ENCODE measurements at regions not wholly inside any gene's neighbourhood (a gene's known extent, or its start where the extent isn't known, plus 50 kb on each side); places are given as distances from the start of the nearest gene placed in this dataset.

DNA sequence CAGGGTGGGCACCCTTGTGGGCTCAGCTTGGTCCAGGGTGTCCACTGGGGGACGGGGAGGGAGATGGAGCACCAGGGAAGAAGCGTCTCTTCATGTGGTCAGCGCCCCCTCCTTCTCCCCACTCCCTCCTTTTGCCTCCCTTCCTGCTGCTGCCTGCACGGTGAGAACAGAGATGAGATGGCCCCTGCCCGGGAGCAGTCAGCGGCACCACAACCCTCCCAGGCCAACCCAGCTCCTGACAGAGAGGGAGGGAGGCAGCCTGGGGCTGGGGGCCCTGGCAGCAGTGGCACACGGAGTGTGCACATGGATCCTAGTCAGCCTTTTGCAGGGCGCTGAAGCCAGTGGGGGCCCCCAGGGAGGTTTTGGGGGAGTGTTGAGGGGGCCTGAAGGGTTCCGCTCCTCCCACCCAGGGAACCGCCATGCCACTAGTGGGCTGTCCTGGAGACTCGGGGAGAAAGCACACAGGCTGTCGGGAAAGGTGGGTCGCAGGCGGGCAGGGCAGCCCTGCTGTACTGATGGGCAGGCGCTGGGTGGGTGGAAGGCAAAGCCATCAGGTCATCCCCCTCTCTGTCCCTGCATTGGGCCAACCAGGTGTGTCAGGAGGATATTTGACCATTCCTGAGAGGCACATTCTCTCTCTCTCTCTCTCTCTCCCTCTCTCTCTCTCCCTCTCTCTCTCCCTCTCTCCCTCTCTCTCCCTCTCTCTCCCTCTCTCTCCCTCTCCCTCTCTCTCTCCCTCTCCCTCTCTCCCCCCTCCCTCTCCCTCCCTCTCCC, 94.3 kb upstream of the BHLHE23 start:
- DNase-seq (ENCODE audit: low read depth in 1 of 2, low spot score in 1 of 2), result peak in 1 of 2 donors; percentile 3

DNA sequence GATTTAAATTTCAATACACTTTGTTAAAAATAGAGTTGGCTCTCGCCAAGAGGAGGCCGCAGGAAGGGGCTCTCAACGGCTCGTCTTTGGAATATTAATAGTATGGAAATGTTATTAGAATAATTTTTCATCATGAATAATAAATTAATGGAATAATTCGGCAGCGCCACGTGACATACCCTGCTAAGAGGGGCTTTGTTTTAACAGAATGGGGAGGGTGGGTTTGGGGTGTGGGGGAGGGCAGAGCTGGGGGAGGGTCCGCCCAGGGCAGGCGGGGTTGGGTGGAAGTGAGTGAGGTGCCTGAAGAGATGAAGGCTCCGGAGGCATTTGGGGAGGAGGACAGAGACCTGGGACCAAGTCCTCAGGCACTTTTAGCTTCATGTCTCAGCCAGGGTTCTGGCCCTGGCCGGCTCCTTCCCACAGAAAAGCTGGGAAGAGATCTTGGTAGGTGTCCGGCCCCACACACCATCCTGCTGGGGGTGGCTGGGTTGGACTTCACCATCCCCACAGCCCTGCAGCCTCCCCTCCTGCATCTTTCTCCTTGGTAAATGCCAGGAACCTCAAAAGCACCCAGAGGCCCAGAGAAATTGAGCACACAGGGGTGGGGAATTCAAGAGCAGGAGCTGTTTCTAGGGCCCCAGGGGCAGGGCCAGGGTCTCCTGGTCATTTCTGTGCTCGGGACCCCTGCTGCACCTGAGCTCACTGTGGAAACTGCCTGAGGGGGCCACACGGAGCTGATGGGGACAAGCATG, 93.6 kb upstream of the BHLHE23 start:
- DNase-seq (ENCODE audit: low read depth in 1 of 2, low spot score in 1 of 2), result no peak

DNA sequence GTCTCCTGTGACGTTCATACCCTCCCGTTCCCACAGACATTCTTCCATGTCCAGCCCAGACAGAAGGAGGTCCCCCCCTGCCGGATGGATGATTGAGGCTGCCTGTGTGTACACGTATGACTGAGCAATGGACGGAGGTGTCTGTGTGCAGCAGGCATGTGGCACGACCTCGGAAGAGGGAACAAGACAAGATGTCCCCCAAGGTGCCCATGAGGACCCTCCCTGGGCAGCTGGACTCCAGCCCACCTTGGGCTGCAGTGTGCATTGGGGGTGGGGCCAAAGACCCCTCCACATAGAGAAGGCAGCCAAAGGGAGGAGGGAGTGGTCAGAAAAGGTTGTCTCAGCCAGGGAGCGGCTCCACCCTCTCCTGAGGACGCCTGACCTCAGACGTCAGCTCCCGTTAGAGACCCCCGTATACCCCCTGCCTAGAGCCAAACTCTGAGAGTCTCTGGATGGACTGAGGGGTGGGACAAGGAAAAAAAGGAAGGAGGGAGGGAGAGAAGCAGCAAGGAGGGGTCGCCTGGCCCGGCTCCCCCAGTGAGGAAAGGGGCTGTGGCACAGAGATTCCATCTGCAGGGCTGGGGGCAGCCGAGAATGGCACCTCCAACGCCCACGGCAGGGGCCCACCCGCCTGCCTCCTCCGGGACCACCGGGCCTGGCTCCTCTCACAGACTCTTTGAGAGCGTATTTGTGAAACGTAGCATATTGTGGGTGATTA, 92.9 kb upstream of the BHLHE23 start:
- no peak for DNase-seq (ENCODE audit: low read depth in 1 of 2, low spot score in 1 of 2)

DNA sequence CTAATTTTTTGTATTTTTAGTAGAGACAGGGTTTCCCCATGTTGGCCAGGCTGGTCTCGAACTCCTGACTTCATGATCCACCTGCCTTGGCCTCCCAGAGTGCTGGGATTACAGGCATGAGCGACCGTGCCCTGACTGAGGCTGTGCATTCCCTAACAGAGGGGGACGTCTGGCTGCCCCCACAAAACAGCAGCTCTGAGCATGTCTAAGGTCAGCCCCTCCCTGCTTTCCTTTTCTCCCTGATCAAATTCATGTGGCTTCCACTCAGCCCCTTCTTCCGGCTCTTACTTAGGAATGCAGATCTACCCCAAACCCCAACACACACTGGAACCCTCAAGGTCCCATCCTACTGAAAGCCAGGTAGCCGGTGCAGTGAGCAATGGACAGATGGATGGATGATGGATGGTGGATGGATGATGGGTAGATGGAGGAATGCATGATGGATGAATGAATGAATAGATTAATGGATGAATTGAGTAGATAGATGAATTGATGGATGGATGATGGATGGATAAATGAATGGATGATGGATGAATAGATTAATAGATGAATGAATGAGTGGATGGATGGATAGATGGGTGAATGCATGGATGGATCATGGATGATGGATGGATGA, 91.5 kb upstream of the BHLHE23 start:
- DNase-seq (ENCODE audit: low read depth in 1 of 2, low spot score in 1 of 2), result no peak

DNA sequence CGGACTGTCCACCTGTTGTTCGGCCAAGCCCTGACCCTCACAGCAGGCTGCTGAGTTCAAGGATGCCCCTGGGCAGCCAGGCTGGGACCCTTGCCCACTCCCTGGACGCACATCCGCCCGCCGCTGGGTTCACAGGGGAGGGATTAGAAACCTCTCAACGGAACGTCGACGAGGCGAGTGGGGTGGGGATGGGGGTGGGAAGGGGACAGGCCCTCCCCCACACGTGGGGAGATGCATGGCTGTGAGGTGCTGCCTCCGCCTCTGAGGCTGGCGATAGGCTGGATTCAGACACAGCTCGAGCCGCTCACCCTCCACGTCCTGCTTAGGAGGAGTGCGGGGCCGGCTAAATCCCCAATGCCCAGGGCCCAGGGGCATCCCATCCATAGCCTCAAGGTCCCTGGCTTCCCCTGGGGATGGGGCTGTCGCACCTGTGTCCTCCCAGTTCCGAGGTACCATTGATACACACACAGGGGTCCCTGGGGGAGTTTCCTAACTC, 90.6 kb upstream of the BHLHE23 start:
- peak in 1 of 2 donors; percentile 1 for DNase-seq (ENCODE audit: low read depth in 1 of 2, low spot score in 1 of 2)

DNA sequence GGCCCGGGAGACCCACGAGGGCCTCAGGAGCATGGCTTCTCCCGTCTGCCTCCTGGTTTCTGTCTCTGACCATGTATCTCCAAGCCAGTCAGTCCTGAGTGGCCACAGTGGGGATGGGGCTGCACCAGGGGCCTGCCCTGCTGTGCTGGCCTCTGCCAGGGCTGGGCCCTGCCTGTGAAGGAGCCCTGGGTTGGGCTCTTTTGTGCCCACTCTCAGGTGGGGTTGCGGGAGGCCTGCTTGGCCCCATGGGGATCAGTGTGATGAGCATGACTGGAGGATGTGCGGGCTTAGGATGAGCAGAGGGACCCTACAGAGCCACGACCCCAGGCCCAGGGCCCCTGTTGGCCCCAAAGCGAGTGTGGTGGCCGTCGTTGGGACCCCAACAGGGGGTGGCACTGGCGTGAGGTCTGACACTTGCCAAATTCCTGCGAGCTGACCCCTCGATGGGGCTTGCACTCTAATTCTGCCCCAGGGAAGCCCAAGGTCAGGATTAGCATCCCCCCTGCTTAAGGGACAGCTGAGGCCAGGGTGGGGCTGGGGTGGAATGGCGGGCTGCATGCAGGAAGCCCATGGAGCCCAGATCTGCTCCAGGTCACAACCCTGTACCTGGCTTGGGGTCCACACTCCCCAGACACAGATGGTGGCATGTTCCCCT, 90.0 kb upstream of the BHLHE23 start:
- DNase-seq (ENCODE audit: low read depth in 1 of 2, low spot score in 1 of 2), result peak in 1 of 2 donors; percentile 2

DNA sequence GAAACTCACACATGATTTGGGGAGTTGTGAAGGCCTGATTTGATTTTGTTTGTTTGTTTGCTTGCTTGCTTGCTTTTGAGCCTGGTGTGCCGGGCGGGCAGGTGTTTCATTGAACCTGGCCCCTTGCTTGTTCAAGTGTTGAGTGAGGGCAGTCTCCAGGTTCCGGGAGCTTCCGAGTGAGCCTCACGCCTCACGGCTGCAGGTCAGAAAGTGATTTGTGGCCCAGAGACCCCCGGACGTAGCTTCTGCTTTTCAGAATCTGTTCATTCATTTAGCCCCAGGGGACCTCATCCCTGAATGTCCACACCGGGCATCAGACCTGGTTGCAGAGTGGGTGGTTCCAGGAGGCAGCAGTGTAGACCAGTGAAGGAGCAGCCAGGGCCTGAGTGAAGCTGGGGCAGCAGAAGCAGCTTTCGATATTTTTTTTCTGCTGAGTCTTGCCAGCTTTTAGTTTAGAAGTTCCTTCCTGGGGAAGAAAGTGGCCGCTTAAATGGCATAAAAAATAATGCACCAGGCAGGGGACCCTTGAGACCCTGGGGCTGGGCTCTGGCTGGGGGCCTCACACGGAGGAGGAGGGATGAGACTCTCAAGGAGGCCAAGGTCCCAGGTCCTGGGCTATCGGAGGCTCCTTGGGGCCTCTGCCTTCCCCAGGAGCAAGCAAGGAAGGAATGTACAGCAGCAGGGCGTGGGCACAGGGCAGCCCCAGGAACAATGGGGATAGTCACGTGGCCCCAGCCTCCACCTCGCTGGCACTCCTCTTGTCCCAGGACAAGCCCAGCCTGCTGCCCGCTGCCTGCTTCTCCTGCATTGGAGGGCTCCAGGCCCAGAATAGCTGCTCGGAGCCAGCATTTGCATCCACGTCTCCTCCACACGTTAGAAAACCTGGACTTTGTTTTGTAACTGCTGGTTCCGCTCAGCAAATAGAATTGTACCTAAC, 89.2 kb upstream of the BHLHE23 start:
- peak in 1 of 2 donors; percentile 2 for DNase-seq (ENCODE audit: low read depth in 1 of 2, low spot score in 1 of 2)

DNA sequence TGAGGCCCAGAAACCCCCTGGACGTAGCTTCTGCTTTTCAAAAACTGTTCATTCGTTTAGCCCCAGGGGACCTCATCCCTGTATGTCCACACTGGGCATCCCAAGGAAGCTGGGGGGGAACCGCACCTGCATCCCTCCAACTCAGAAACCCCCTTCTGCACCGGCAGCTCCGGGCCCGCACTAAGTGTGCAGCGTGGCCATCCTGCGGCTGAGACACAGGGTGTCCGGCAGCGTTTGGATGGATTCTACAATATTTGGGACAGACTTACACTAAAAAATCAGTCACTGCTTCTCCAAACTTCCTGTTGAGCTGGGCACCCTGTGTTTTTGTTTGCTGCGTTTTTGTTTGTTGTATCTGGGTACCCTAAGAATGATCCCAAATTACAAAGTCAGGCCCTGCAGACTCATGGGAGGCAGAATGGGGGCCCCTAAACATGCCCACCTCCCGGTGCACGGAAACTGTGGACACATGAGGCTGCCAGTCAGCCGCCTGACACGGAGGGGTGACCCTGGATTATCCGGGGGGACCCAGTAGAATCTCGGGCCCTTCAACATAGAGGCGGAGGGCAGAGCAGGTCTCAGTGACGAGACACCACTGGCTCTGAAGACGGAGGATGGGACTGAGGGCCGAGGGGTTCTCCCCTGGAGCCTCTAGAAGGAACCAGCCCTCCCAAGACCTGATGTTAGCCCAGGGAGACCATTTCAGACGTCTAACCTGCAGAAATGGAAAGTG, 88.2 kb upstream of the BHLHE23 start:
- DNase-seq (ENCODE audit: low read depth in 1 of 2, low spot score in 1 of 2), result no peak

DNA sequence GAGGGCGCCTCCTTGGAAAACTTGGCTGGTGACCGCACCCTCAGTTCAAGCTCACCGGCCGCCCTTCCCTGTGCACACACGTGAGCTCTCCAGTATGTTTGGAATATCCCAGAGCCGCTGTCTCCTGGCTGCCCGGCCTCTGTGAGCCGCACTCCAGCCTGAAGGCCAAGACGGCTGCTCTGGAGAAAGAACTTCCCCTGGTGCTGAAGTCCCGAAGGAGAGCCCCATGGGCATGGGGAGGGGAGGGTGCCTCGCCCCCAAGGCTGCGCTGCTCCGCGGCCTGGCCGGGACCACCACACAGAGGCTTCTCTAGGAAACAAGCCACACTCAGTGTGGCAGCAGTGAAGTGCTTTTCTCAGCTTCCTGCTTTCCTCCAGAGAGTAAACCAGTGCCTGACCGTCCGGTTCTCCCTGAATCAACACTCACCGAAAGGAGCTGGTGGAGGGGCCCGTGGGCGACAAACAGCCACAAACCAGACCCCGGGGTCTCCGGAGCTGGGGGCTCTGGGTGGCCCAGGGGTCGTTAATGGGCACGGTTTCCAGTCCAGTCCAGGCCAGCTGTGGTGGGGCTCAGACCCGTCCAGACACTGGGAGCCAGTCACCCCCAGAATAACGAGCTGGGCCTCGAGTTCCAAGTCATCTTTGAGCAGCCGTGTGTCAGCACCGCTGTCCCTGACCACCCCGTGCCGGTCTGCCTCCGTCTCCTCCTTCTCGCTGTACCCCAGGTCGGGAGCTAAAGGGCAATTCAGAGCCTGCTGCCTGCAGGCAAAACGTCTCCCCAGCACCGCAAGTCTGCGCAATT, 87.4 kb upstream of the BHLHE23 start:
- DNase-seq (ENCODE audit: low read depth in 1 of 2, low spot score in 1 of 2), result no peak

DNA sequence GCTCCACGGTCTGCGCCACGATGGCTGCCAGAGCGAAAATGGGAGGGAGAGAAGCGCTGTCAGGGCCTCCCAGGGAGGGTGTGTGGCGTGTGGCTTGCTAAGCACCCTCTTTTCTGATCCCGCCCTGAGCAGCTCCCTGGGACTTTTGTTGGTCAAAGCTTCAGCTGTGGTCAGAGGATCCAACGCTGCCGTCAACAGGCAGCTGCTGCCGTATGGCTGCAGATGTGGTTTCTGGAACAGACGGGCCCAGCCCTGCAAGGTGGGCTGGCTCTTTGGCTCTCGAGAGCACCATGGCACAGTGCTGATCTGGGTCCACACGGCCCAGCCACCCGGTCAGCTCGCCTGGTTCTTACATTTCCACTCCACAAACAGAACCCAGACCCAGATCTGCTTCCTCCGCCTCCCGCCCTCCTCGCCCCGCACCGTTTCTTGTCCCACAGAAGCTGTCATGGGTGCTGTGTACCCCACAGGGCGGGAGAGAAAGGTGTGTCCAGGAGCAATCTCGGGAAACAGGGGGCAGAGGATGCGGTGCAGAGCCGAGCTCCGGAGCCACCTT, 86.0 kb upstream of the BHLHE23 start:
- no peak for DNase-seq (ENCODE audit: low read depth in 1 of 2, low spot score in 1 of 2)

DNA sequence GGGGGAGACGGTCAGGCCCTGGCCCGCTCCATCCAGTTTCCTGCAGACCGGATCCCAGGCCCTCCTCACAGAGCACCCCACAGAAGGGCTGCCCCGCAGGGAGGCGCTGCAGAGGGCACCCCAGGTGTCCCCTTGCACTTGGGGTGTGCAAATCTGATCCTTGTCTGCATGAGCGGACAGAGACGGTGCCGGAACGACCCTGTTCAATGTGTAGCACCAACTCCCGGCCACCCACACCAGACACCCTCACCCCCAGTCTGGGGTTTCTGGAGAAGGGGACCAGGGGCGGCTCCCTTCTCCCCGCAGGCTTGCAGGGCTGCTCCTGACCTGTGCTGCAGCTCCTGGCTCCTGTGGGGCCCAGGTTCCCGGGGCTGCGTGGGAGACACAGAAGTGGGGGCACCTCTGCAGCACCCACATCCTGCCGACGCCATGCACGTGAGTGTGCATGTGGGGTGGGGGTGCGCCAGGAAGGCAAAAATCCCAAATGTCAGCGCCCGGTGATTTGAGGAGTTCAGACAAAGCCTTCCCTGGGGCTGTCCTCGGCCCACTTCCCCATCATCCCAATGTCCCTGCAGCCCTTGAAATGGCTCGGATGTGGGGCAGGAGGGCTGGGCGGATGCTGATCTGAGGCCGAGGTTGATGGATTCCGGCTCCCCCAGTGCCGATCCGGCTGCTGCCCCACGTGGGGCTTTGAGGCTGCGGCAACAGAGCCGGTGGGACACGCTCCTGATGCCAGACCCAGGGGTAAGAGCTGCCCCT, 85.3 kb upstream of the BHLHE23 start:
- DNase-seq (ENCODE audit: low read depth in 1 of 2, low spot score in 1 of 2), result peak in 1 of 2 donors; percentile 2

DNA sequence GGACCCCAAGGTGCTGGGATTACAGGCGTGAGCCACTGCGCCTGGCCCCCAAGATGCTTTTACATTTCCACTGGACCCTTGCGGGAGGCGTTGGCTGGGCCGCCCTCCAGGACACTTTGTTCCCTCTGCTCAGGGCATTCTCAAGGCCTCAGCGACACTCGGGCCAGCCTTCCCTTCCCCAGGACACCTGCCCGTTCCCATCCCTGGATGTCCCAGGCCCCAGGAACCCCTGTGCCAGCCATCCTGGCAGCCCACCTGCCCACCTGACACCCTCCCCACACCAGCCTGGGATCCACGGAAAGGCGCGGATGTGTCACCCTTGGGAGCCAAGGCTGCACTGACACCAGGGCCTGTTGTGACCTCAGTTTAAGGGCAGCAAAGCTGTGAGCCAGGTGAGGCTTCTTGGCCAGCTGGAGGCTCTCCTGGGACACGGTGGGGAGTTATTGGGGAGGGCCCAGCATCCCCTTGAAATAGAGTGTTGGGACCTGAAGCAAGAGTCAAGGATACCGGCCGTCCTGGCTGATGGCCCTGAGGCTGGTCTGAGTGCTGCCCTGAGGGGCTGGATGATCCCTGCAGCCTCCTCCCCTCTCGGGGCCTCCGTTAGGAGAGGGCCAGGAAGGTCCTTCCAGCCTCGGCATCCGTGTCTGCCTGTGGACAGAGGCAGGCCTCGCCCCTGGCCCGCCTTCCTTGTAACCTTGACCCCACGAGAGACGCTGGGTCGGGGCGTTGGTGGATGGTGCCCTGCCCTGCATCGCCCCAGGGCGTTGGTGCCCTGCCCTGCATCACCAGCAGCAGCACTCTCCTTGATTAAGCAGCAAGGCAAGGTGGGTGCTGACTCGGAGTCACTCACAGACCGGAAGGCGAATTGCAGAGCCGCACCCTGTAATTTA, 84.2 kb upstream of the BHLHE23 start:
- peak in 1 of 2 donors; percentile 2 for DNase-seq (ENCODE audit: low read depth in 1 of 2, low spot score in 1 of 2)

DNA sequence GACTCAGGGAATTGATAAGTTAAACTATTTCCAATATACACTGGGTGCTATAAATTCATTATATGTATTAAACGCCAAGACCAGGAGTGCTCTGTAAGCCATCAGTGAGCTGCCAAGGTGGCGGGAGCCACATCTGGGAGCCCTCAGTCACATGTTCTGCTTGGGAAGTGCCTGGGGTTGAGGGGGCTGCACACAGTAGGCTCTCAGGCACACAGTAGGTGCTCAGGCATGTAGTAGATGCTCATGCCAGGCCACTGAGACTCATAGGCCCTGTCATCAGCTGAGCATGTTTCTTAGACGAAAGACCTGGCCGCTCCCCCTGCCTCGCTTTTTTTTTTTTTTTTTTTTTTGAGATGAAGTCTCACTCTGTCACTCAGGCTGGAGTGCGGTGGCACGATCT, 83.3 kb upstream of the BHLHE23 start:
- no peak for DNase-seq (ENCODE audit: low read depth in 1 of 2, low spot score in 1 of 2)

DNA sequence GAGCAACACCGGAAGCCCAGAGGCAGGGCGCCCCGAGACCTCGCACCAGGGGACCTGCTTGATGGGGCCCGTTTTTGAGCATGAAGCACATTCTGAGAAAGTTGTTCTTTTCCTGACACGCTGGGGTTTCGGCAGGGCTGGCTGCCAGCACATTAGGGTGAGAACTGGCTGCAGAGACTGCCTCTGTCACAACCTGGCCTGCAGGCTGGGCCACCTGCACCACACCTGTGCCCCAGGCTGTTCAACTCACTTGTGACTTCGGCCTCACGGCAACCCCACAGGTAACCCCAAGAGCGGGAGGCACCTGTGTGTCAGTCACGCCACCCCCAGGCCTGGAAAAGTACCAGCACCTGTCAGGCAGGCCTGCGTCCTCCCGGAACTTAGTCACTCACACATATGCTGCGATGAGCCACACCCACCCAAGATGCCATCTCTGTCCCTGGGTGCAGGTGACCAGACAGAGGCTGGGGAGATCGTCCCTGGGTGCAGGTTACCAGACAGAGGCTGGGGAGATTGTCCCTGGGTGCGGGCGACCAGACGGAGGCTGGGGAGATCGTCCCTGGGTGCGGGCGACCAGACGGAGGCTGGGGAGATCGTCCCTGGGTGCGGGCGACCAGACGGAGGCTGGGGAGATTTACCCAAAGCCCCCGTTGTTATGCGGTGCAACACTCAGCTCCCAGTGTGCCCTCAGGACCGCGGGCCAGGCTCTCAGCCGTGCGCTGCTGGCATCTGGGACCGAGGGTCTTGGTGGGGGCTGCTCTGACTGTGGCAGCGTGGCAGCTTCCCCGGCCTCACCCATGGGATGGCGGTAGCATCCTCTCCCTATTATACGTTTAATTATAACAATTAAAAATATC, 82.5 kb upstream of the BHLHE23 start:
- peak in 1 of 2 donors; percentile 3 for DNase-seq (ENCODE audit: low read depth in 1 of 2, low spot score in 1 of 2)
